ENCODE measurements at regions not wholly inside any gene's neighbourhood (a gene's known extent, or its start where the extent isn't known, plus 50 kb on each side); places are given as distances from the start of the nearest gene placed in this dataset.

GRCh38 chr2:180463608-180464007 lies 456.5 kb upstream of the CWC22 start:
- no peak for DNase-seq (ENCODE audit: low read depth)

GRCh38 chr2:180461761-180462160 lies 454.7 kb upstream of the CWC22 start:
- no peak for DNase-seq (ENCODE audit: low read depth)

GRCh38 chr2:180456801-180457200 lies 449.7 kb upstream of the CWC22 start:
- no peak for DNase-seq (ENCODE audit: low read depth)

GRCh38 chr2:180450841-180451240 lies 443.7 kb upstream of the CWC22 start:
- no peak for DNase-seq (ENCODE audit: low read depth)

GRCh38 chr2:180449171-180449915 lies 442.2 kb upstream of the CWC22 start:
- no peak for DNase-seq (ENCODE audit: low read depth)

GRCh38 chr2:180446492-180446891 lies 439.4 kb upstream of the CWC22 start:
- DNase-seq (ENCODE audit: low read depth) = no peak

- DNase-seq (ENCODE audit: low read depth) = no peak
Observed at GRCh38 chr2:180443888-180444287, 436.8 kb upstream of the CWC22 start.

- no peak for DNase-seq (ENCODE audit: low read depth)
Observed at GRCh38 chr2:180442860-180443644, 436.0 kb upstream of the CWC22 start.

- DNase-seq (ENCODE audit: low read depth) = no peak
Observed at GRCh38 chr2:180419212-180419611, 412.1 kb upstream of the CWC22 start.

- DNase-seq (ENCODE audit: low read depth) = no peak
Observed at GRCh38 chr2:180416627-180417026, 409.5 kb upstream of the CWC22 start.

GRCh38 chr2:180413336-180413735 lies 406.2 kb upstream of the CWC22 start:
- DNase-seq (ENCODE audit: low read depth) = no peak

GRCh38 chr2:180412219-180412618 lies 405.1 kb upstream of the CWC22 start:
- no peak for DNase-seq (ENCODE audit: low read depth)

- DNase-seq (ENCODE audit: low read depth) = no peak
Observed at GRCh38 chr2:180411661-180412060, 404.6 kb upstream of the CWC22 start.

- no peak for DNase-seq (ENCODE audit: low read depth)
Observed at GRCh38 chr2:180406687-180407086, 399.6 kb upstream of the CWC22 start.

GRCh38 chr2:180405520-180405919 lies 398.4 kb upstream of the CWC22 start:
- DNase-seq (ENCODE audit: low read depth) = no peak

- no peak for DNase-seq (ENCODE audit: low read depth)
Observed at GRCh38 chr2:180394305-180394704, 387.2 kb upstream of the CWC22 start.

- no peak for DNase-seq (ENCODE audit: low read depth)
Observed at GRCh38 chr2:180385601-180386201, 378.6 kb upstream of the CWC22 start.

- DNase-seq (ENCODE audit: low read depth) = no peak
Observed at GRCh38 chr2:180376066-180376465, 369.0 kb upstream of the CWC22 start.

GRCh38 chr2:180374502-180375281 lies 367.6 kb upstream of the CWC22 start:
- DNase-seq (ENCODE audit: low read depth) = no peak

- no peak for DNase-seq (ENCODE audit: low read depth)
Observed at GRCh38 chr2:180370511-180371205, 363.6 kb upstream of the CWC22 start.

- DNase-seq (ENCODE audit: low read depth) = no peak
Observed at GRCh38 chr2:180368881-180369280, 361.8 kb upstream of the CWC22 start.

GRCh38 chr2:180367815-180368214 lies 360.7 kb upstream of the CWC22 start:
- DNase-seq (ENCODE audit: low read depth) = no peak

Data from T follicular helper cell (primary cell).